OCI-LY3 (cell line): ENCODE measurements at regions not wholly inside any gene's neighbourhood (a gene's known extent, or its start where the extent isn't known, plus 50 kb on each side); places are given as distances from the start of the nearest gene placed in this dataset.

Experiments
- H2AFZ ChIP-seq: fragments of 200-600, 300-600 bp; shearing (Covaris generic); 2 replicates; pipeline ENCODE4 v1.6.0; 2014; ENCODE audit warnings: antibody characterized with exemption, low read depth, low read length
- H3K27ac ChIP-seq: fragments of 200-600, 300-600 bp; sonication (generic); 2 replicates; pipeline ENCODE4 v1.5.1; 2014; ENCODE audit warnings: mild to moderate bottlenecking, low read length, moderate library complexity, mixed read lengths
- H3K27me3 ChIP-seq: fragments of 200-600, 300-600 bp; sonication (generic); 2 replicates; pipeline ENCODE4 v1.6.1; 2014; ENCODE audit warnings: low read depth, low read length, mixed read lengths
- H3K36me3 ChIP-seq: fragments of 200-600, 300-600 bp; sonication (generic); replicated peaks from 2 replicates; pipeline ENCODE3; 2014; ENCODE audit warnings: low read depth, low read length, mixed read lengths
- H3K4me1 ChIP-seq: fragments of 300-600, 200-600 bp; sonication (generic); 2 replicates; pipeline ENCODE4 v1.6.1; 2014; ENCODE audit warnings: low read length, mixed read lengths
- H3K4me2 ChIP-seq: fragments of 200-600, 300-600 bp; sonication (generic); 2 replicates; pipeline ENCODE4 v1.6.1; 2014; ENCODE audit warnings: low read length, mixed read lengths
- H3K4me3 ChIP-seq: fragments of 300-600, 200-600 bp; sonication (generic); 2 replicates; pipeline ENCODE4 v1.5.1; 2014; ENCODE audit warnings: antibody characterized with exemption, mild to moderate bottlenecking, low read length, moderate library complexity
- H3K79me2 ChIP-seq: fragments of 300-600, 200-600 bp; shearing (Covaris generic); 2 replicates; pipeline ENCODE4 v1.6.1; 2014; ENCODE audit warnings: mild to moderate bottlenecking, low read length, mixed read lengths
- H3K9ac ChIP-seq: fragments of 300-600, 200-600 bp; shearing (Covaris generic); 2 replicates; pipeline ENCODE4 v1.6.0; 2014; ENCODE audit warnings: mild to moderate bottlenecking, low read length, moderate library complexity
- H3K9me3 ChIP-seq: fragments of 200-600, 300-600 bp; shearing (Covaris generic); 2 replicates; pipeline ENCODE4 v1.6.1; 2014; ENCODE audit warnings: low read length, mixed read lengths; ENCODE audit not compliant: insufficient read depth
- H4K20me1 ChIP-seq: fragments of 200-600, 300-600 bp; sonication (generic); 2 replicates; pipeline ENCODE4 v1.6.1; 2016; ENCODE audit warnings: low read length, mixed read lengths; ENCODE audit not compliant: insufficient read depth
- CTCF ChIP-seq: fragments of 200-600, 300-600 bp; sonication (generic); IDR thresholded peaks from 2 replicates; pipeline ENCODE4 v1.5.1; 2014; ENCODE audit warnings: antibody characterized with exemption, low read length, low read depth
- EZH2phosphoT487 ChIP-seq: fragments of 200-600 bp; shearing (Covaris generic); IDR thresholded peaks from 2 replicates; pipeline ENCODE4 v1.6.1; 2018; ENCODE audit warnings: antibody characterized with exemption, mixed run types, low read depth

- TF ChIP-seq CTCF: no peak
- TF ChIP-seq EZH2phosphoT487: no peak
- H3K36me3 ChIP-seq: no peaks in the 10 kb centered on the region
- no peak overlapping the region for H3K4me2 ChIP-seq
- no peaks in the 10 kb centered on the region for H3K27me3 ChIP-seq
- H3K4me3 ChIP-seq: no peak overlapping the region
- H3K9ac ChIP-seq: no peak overlapping the region
- no peaks in the 10 kb centered on the region for H3K79me2 ChIP-seq
- no peaks in the 10 kb centered on the region for H3K4me1 ChIP-seq
- no peak overlapping the region for H3K27ac ChIP-seq
- H4K20me1 ChIP-seq: no peaks in the 10 kb centered on the region
- no peak overlapping the region for H2AFZ ChIP-seq
- no peaks in the 10 kb centered on the region for H3K9me3 ChIP-seq
Measured at GRCh38 chr4:142933207-142933606, 87.1 kb upstream of the INPP4B start.

GRCh38 chr4:142940425-142941330 lies 94.6 kb upstream of the INPP4B start:
- Histone ChIP-seq H3K79me2 (no peaks in the 10 kb centered on the region), H4K20me1 (no peaks in the 10 kb centered on the region), H3K36me3 (no peaks in the 10 kb centered on the region), H3K27me3 (no peaks in the 10 kb centered on the region), H3K4me2 (no peak overlapping the region), H3K4me1 (no peaks in the 10 kb centered on the region), H3K9ac (no peak overlapping the region), H3K9me3 (no peaks in the 10 kb centered on the region), H2AFZ (no peak overlapping the region), H3K4me3 (no peak overlapping the region), H3K27ac (no peak overlapping the region)
- TF ChIP-seq CTCF: no peak
- TF ChIP-seq EZH2phosphoT487: no peak

- Histone ChIP-seq H3K36me3 (no peaks in the 10 kb centered on the region), H3K27ac (no peak overlapping the region), H3K4me3 (no peak overlapping the region), H3K79me2 (no peaks in the 10 kb centered on the region), H3K4me1 (no peaks in the 10 kb centered on the region), H3K4me2 (no peak overlapping the region), H3K9me3 (no peaks in the 10 kb centered on the region), H3K9ac (no peak overlapping the region), H2AFZ (no peak overlapping the region), H3K27me3 (no peaks in the 10 kb centered on the region), H4K20me1 (no peaks in the 10 kb centered on the region)
- no peak for TF ChIP-seq EZH2phosphoT487
- TF ChIP-seq CTCF: no peak
Measured at GRCh38 chr4:142944565-142944964, 98.5 kb upstream of the INPP4B start.

- TF ChIP-seq CTCF (no peak), EZH2phosphoT487 (no peak)
- no peaks in the 10 kb centered on the region for H3K4me1 ChIP-seq
- no peak overlapping the region for H3K4me3 ChIP-seq
- H3K27me3 ChIP-seq: no peaks in the 10 kb centered on the region
- no peaks in the 10 kb centered on the region for H3K79me2 ChIP-seq
- no peak overlapping the region for H3K4me2 ChIP-seq
- H3K36me3 ChIP-seq: no peaks in the 10 kb centered on the region
- H3K27ac ChIP-seq: no peak overlapping the region
- no peaks in the 10 kb centered on the region for H3K9me3 ChIP-seq
- H4K20me1 ChIP-seq: no peaks in the 10 kb centered on the region
- no peak overlapping the region for H2AFZ ChIP-seq
- H3K9ac ChIP-seq: no peak overlapping the region
Measured at GRCh38 chr4:142952821-142953580, 106.9 kb upstream of the INPP4B start.
